ENCODE measurements at regions not wholly inside any gene's neighbourhood (a gene's known extent, or its start where the extent isn't known, plus 50 kb on each side); places are given as distances from the start of the nearest gene placed in this dataset. TPM values are rescaled to one million over a fixed set of nuclear protein-coding genes. Genes with fewer than 3 reads are reported as not detected.

- TF ChIP-seq CTCF (IDR thresholded peaks at IDR 0.05; ENCODE audit: insufficient read depth, low read depth, low read length), result no peak
- DNase-seq (ENCODE audit: low read depth), result no peak
- peak overlapping the region; percentile 37 for H3K4me3 ChIP-seq (ENCODE audit: low read depth, low read length)
Measured at GRCh38 chr6:122323361-122323760, 76.1 kb upstream of the HSF2 start.

- DNase-seq (ENCODE audit: low read depth), result no peak
- no peak for TF ChIP-seq CTCF (IDR thresholded peaks at IDR 0.05; ENCODE audit: insufficient read depth, low read depth, low read length)
- no peak overlapping the region for H3K4me3 ChIP-seq (ENCODE audit: low read depth, low read length)
Measured at GRCh38 chr6:122330315-122330714, 69.1 kb upstream of the HSF2 start.

- no peak for TF ChIP-seq CTCF (IDR thresholded peaks at IDR 0.05; ENCODE audit: insufficient read depth, low read depth, low read length)
- no peak overlapping the region for H3K4me3 ChIP-seq (ENCODE audit: low read depth, low read length)
- DNase-seq (ENCODE audit: low read depth), result no peak
Measured at GRCh38 chr6:122337645-122338044, 61.8 kb upstream of the HSF2 start.

DNA sequence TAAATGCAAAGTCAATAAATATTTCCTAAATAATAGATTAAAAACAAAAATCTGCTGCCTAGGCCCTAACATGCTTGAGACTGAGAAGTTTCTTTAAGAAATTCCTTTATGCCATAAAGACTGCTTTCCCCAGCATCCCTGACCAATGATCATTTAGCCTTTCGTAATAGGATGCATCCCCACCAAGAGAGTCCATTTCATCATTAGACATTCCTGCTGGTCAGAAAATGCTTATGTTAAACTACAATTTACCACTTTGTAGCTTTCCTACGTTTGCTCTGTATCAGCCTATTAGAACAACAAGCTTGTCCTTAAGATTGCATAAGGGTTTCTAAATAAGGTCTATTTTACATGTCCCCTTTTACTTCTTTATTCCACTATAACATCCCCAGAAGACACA is 59.8 kb upstream of the HSF2 start:
- TF ChIP-seq CTCF (IDR thresholded peaks at IDR 0.05; ENCODE audit: insufficient read depth, low read depth, low read length), result no peak
- H3K4me3 ChIP-seq (ENCODE audit: low read depth, low read length), result no peak overlapping the region
- DNase-seq (ENCODE audit: low read depth), result no peak

DNA sequence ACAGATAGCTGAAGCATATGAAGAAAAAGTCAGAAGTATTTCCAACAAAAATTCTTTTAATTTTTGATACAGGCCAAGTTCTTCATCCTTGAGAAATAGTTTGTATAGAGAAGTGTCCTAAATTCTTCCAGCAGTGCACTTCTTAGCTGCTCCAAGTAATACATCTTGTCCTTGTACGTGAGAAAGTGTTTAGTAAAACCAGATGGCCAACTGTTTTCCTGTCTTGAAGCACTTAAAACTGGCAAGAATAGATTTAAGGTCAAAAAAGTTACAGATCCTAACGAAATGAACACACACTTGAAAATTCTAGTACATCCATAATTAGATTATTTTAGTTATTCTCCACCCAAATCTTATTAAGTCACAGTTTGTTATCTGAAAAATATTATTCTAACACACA is 52.2 kb upstream of the HSF2 start:
- H3K4me3 ChIP-seq (ENCODE audit: low read depth, low read length), result no peak overlapping the region
- no peak for TF ChIP-seq CTCF (IDR thresholded peaks at IDR 0.05; ENCODE audit: insufficient read depth, low read depth, low read length)
- no peak for DNase-seq (ENCODE audit: low read depth)

- no peak overlapping the region for H3K4me3 ChIP-seq (ENCODE audit: low read depth, low read length)
- DNase-seq (ENCODE audit: low read depth), result no peak
- no peak for TF ChIP-seq CTCF (IDR thresholded peaks at IDR 0.05; ENCODE audit: insufficient read depth, low read depth, low read length)
Measured at GRCh38 chr6:122347751-122348150, 51.7 kb upstream of the HSF2 start.

Small RNA genes lying in the stretch of these regions (small RNA-seq; reads per million reads assigned to genes)
- gene AL603865.2 (not detected), gene RNU1-18P (19.4 reads per million, percentile 93 among the genes with 10 or more reads in this experiment), gene RNU2-8P (0.28 reads per million), gene RNU4-76P (not detected)
